H9 (cell line): ENCODE measurements at regions not wholly inside any gene's neighbourhood (a gene's known extent, or its start where the extent isn't known, plus 50 kb on each side); places are given as distances from the start of the nearest gene placed in this dataset.

Source experiments
- DNase-seq: peaks from one replicate; pipeline ENCODE4 v3.0.0-alpha.2; 2017
- H2AFZ ChIP-seq: one replicate; pipeline ENCODE4 v1.6.1; 2013; ENCODE audit warnings: mild to moderate bottlenecking, low read length, control low read depth, moderate library complexity
- H2AK5ac ChIP-seq: 2 replicates; pipeline ENCODE4 v1.6.1; 2013; ENCODE audit warnings: low read length, control low read depth, mixed read lengths; ENCODE audit not compliant: insufficient read length
- H2BK120ac ChIP-seq: one replicate; pipeline ENCODE4 v1.6.1; 2013; ENCODE audit warnings: low read depth, mild to moderate bottlenecking, low read length, control low read depth, inconsistent platforms; ENCODE audit not compliant: poor library complexity, severe bottlenecking
- H2BK12ac ChIP-seq: 2 replicates; pipeline ENCODE4 v1.6.1; 2013; ENCODE audit warnings: low read length, control low read depth, mixed read lengths, low read depth; ENCODE audit not compliant: insufficient read length
- H2BK15ac ChIP-seq: 2 replicates; pipeline ENCODE4 v1.6.1; 2013; ENCODE audit warnings: low read depth, low read length, control low read depth
- H2BK20ac ChIP-seq: one replicate; pipeline ENCODE4 v1.6.1; 2013; ENCODE audit warnings: low read depth, mild to moderate bottlenecking, low read length, control low read depth, inconsistent platforms; ENCODE audit not compliant: poor library complexity, severe bottlenecking
- H2BK5ac ChIP-seq: 2 replicates; pipeline ENCODE4 v1.6.1; 2013; ENCODE audit warnings: low read length, control low read depth, mixed read lengths; ENCODE audit not compliant: insufficient read length
- H3K14ac ChIP-seq: 2 replicates; pipeline ENCODE4 v1.6.1; 2013; ENCODE audit warnings: low read length, control low read depth; ENCODE audit not compliant: insufficient read depth
- H3K18ac ChIP-seq: 2 replicates; pipeline ENCODE4 v1.6.1; 2013; ENCODE audit warnings: low read depth, mild to moderate bottlenecking, mixed read lengths, low read length, control low read depth; ENCODE audit not compliant: insufficient read length
- H3K23ac ChIP-seq: 2 replicates; pipeline ENCODE4 v1.6.1; 2013; ENCODE audit warnings: low read length, control low read depth, mixed read lengths, low read depth; ENCODE audit not compliant: insufficient read length
- H3K23me2 ChIP-seq: 2 replicates; pipeline ENCODE4 v1.6.1; 2013; ENCODE audit warnings: low read depth, mild to moderate bottlenecking, mixed read lengths, low read length, control low read depth; ENCODE audit not compliant: insufficient read length, poor library complexity, severe bottlenecking
- H3K27ac ChIP-seq: 2 replicates; pipeline ENCODE4 v1.5.1; 2013; ENCODE audit warnings: low read length, control low read depth, mixed read lengths, low read depth; ENCODE audit not compliant: insufficient read length
- H3K27me3 ChIP-seq: 2 replicates; pipeline ENCODE4 v1.6.1; 2013; ENCODE audit warnings: low read length, control low read depth, inconsistent platforms; ENCODE audit not compliant: insufficient read depth
- H3K4ac ChIP-seq: 2 replicates; pipeline ENCODE4 v1.6.1; 2013; ENCODE audit warnings: low read depth, mild to moderate bottlenecking, control low read depth, inconsistent platforms, low read length, moderate library complexity
- H3K4me1 ChIP-seq: 2 replicates; pipeline ENCODE4 v1.6.1; 2013; ENCODE audit warnings: low read length, control low read depth, inconsistent platforms; ENCODE audit not compliant: insufficient read depth
- H3K4me2 ChIP-seq: 2 replicates; pipeline ENCODE4 v1.6.1; 2013; ENCODE audit warnings: low read length, control low read depth, mixed read lengths; ENCODE audit not compliant: insufficient read length, insufficient read depth
- H3K56ac ChIP-seq: 2 replicates; pipeline ENCODE4 v1.6.1; 2013; ENCODE audit warnings: low read depth, mild to moderate bottlenecking, mixed read lengths, low read length, control low read depth; ENCODE audit not compliant: insufficient read length
- H3K79me1 ChIP-seq: 2 replicates; pipeline ENCODE4 v1.6.1; 2013; ENCODE audit warnings: low read depth, mild to moderate bottlenecking, moderate library complexity, low read length, control low read depth, inconsistent platforms; ENCODE audit not compliant: insufficient read depth, poor library complexity, severe bottlenecking
- H3K79me2 ChIP-seq: 2 replicates; pipeline ENCODE4 v1.6.1; 2013; ENCODE audit warnings: low read length, control low read depth, inconsistent platforms; ENCODE audit not compliant: insufficient read depth
- H3K9ac ChIP-seq: 2 replicates; pipeline ENCODE4 v1.6.1; 2013; ENCODE audit warnings: low read length, control low read depth, mixed read lengths; ENCODE audit not compliant: insufficient read length; ENCODE audit errors: extremely low read depth
- H3K9me3 ChIP-seq: one replicate; pipeline ENCODE4 v1.6.1; 2013; ENCODE audit warnings: low read depth, low read length, inconsistent platforms; ENCODE audit not compliant: control insufficient read depth
- H3T11ph ChIP-seq: one replicate; pipeline ENCODE4 v1.6.1; 2013; ENCODE audit warnings: mild to moderate bottlenecking, low read length, control low read depth, inconsistent platforms
- H4K20me1 ChIP-seq: one replicate; pipeline ENCODE4 v1.6.1; 2013; ENCODE audit not compliant: control insufficient read depth, insufficient read length, insufficient read depth
- H4K5ac ChIP-seq: 2 replicates; pipeline ENCODE4 v1.6.1; 2013; ENCODE audit warnings: low read depth, mild to moderate bottlenecking, mixed read lengths, low read length, control low read depth; ENCODE audit not compliant: insufficient read length
- H4K8ac ChIP-seq: replicated peaks from 2 replicates; pipeline ENCODE4 v1.6.1; 2013; ENCODE audit warnings: low read length, control low read depth, mixed read lengths, low read depth; ENCODE audit not compliant: insufficient read length
- H4K91ac ChIP-seq: 2 replicates; pipeline ENCODE4 v1.6.1; 2013; ENCODE audit warnings: low read depth, mild to moderate bottlenecking, moderate library complexity, mixed read lengths, low read length, control low read depth; ENCODE audit not compliant: insufficient read length
- H3K27ac Mint-ChIP-seq, 3 experiments: 2 replicates in 2 of 3; 3 replicates in 1 of 3; pipeline ENCODE4 v1.8.0; 2020 to 2021; ENCODE audit warnings: mixed read lengths in 3 of 3, mild to moderate bottlenecking in 1 of 3, moderate library complexity in 1 of 3
- H3K27me3 Mint-ChIP-seq: 2 replicates; pipeline ENCODE4 v1.8.0; 2021; ENCODE audit warnings: low read depth, mild to moderate bottlenecking, moderate library complexity, mixed read lengths
- H3K36me3 Mint-ChIP-seq, 3 experiments: 2 replicates in 2 of 3; 3 replicates in 1 of 3; pipeline ENCODE4 v1.8.0; 2020 to 2021; ENCODE audit warnings: low read depth in 3 of 3, mixed read lengths in 3 of 3; ENCODE audit not compliant: insufficient read depth in 1 of 3
- H3K4me1 Mint-ChIP-seq, 2 experiments: 2 replicates each; pipeline ENCODE4 v1.8.0; 2020; ENCODE audit warnings: mixed read lengths in 2 of 2
- H3K4me3 Mint-ChIP-seq, 2 experiments: 2 replicates in 1 of 2; 3 replicates in 1 of 2; pipeline ENCODE4 v1.8.0; 2020 to 2021; ENCODE audit warnings: mild to moderate bottlenecking in 2 of 2, mixed read lengths in 2 of 2, moderate library complexity in 1 of 2
- H3K9me3 Mint-ChIP-seq, 2 experiments: 2 replicates in 1 of 2; 3 replicates in 1 of 2; pipeline ENCODE4 v1.8.0; 2020; ENCODE audit warnings: mild to moderate bottlenecking in 2 of 2, mixed read lengths in 2 of 2, moderate library complexity in 1 of 2
- CTCF ChIP-seq: fragments of 200-600 bp; sonication (generic); conservative IDR thresholded peaks from 3 replicates; pipeline ENCODE4 v1.8.0; 2021; ENCODE audit warnings: antibody characterized with exemption, mild to moderate bottlenecking
- WGBS: extraction: QIAGEN DNeasy Blood & Tissue Kit; methylation state at CpG from one replicate; pipeline ENCODE4 v1.1.7; 2013; ENCODE audit warnings: missing lambda C conversion rate, low lambda C conversion rate, mixed read lengths; ENCODE audit not compliant: insufficient read length; ENCODE audit errors: extremely low coverage; 5-methylcytosine and 5-hydroxymethylcytosine counted together

GRCh38 chr17:6346156-6346786, 88.7 kb downstream of the AIPL1 start:
- Histone ChIP-seq H2BK12ac (no peak overlapping the region), H3K27me3 (no peaks in the 10 kb centered on the region), H2BK120ac (no peak overlapping the region), H2AFZ (no peak overlapping the region), H3K4me1 (no peaks in the 10 kb centered on the region), H2AK5ac (no peak overlapping the region), H2BK5ac (no peak overlapping the region), H3K4ac (no peak overlapping the region), H3K23me2 (no peaks in the 10 kb centered on the region), H3K9me3 (no peaks in the 10 kb centered on the region), H3K18ac (no peak overlapping the region), H4K91ac (no peak overlapping the region), H2BK20ac (no peak overlapping the region), H4K8ac (no peak overlapping the region), H3K79me1 (no peaks in the 10 kb centered on the region), H3K56ac (no peak overlapping the region), H3K79me2 (no peaks in the 10 kb centered on the region), H3T11ph (no peak overlapping the region), H3K27ac (no peak overlapping the region), H4K20me1 (no peaks in the 10 kb centered on the region), H3K23ac (no peak overlapping the region), H3K9ac (no peak overlapping the region), H3K14ac (no peak overlapping the region), H2BK15ac (no peak overlapping the region), H4K5ac (no peak overlapping the region), H3K4me2 (no peak overlapping the region)
- H3K4me1 Mint-ChIP-seq, result peaks cover 0 to 5% of the 10 kb centered on the region in 2 experiments; a peak in 1 of 4 replicates
- DNase-seq, result no peak
- no peaks in the 10 kb centered on the region; a peak in 1 of 7 replicates for H3K36me3 Mint-ChIP-seq
- no CpG with 5 or more reads among the region's 6 CpGs for WGBS
- peaks cover 6% of the 10 kb centered on the region for H3K27me3 Mint-ChIP-seq
- H3K9me3 Mint-ChIP-seq, result no peaks in the 10 kb centered on the region
- TF ChIP-seq CTCF, result no peak
- H3K4me3 Mint-ChIP-seq, result no peak overlapping the region
- no peak overlapping the region; a peak in 1 of 7 replicates for H3K27ac Mint-ChIP-seq
